GM18907 (cell line): ENCODE measurements at regions not wholly inside any gene's neighbourhood (a gene's known extent, or its start where the extent isn't known, plus 50 kb on each side); places are given as distances from the start of the nearest gene placed in this dataset.

Experiments
- ATAC-seq: cut with Tn5 transposase; IDR thresholded peaks from one replicate; pipeline ENCODE4 v1.9.1; 2021; ENCODE audit warnings: mild to moderate bottlenecking, moderate library complexity; ENCODE audit not compliant: unreplicated experiment

DNA sequence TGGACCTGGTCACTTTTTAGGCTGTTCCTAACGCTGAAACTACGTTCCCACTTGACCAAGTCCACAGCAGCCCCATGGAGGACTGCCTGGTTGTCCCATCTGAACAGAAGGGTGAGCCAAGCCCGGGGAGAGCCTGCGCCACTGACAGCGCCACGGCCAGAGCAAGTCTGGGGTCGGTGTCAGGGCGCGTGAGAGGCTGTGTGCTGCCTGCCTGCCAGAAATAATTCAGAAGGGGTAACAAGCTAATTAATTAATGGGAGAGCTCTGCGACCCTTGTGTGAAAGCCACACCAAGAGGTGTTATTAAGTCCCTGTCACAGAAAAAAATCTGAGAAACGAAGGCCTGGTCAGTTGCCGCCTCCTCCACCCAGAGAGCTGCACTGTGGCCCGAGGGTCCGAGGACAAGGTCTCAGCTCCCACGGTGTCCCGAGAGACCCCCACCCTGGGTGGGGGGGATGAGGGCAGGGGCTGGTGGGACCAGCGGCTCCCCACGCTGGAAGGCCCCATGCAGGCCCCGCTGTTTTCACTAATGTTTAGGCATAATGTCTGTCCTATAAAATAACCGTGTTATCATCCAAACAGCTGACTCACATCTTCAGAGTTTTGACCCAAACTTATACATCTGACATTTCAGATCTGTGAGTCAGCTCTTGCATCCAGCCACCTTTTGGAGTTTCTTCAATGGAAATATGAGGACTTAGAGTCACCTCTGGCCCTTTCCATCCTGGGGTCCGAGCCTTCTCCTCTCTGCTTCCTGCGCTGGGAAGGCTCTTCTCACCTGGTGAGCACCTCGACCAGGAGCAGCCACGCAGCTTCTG is 58.5 kb downstream of the DLL1 start:
- no peak for ATAC-seq

DNA sequence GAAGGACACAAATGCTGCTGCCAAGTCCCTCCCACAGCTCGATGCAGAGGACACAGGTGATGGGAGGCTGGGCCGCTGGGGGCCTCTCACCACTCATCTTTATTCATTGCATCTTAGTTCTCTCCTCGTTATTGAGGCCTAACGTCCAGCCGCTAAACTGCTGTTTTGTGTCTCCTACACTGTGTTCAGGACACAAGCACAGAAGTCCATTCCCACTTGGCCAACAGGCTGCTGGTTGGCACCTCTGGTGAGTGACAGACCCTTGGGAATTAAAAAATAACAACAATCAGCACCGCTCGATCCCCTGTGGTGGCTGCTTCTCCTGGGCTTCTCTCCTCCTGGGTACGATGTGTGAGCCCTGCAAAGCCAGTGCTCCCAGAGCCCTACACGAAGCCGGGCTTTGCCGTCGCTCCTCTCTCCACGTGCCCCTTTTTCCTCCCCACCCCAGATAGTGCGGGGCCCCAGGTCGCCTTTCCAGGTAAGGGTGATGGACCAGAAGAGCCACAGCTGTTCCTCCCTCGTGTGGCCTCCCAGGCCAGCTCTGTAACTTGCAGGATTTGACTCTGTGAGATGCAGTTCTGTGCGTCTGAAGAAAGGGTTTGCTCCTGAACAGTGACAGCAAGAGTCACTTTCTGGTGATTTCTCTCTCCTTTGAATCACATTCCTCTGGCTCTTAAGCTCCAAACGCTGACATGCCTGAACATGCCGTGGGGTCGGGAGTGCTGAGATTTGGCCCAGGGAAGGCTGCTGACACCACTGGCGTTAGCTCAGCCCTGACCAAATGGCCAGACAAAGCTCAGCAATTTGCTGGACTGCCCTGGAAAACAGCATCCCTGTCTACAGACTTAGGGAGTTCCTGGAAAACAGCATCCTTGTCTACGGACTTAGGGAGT is 59.3 kb downstream of the DLL1 start:
- no peak for ATAC-seq

DNA sequence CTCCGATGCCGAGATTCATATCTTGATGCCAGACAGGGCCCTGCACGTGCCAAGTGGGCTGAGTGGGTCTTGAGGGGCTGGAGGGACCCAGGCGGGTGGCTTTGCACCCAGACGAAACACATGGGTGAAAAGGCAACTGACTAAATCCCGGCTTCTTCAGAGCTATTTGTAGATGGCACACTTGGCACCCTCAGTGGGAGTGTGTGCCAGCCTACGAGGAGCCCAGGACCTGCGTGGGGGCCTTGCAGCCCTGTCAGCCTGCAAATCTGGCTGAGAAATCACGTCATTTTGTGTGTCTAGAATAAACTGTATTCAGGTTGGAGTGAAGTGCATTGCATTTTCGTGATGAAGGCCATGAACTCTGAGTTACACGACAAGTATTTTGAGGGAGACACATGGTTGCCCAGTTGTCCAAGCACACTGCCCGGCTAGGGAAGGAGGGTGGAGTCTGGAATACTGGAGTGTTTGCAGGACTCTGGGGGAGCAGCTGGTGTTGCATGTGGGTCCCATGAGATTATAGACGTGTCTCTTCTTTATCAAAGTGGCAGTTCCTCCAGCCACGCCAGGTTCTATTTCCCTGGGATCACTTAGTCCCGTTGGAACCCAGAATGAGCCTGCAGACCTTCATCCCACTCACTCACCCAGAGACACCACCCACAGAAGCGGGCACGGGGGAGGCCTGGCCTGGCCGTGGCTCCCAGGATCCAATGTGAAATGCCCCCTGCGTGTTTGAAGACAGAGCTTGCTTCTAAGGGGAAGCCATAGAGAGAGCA is 60.2 kb downstream of the DLL1 start:
- no peak for ATAC-seq

DNA sequence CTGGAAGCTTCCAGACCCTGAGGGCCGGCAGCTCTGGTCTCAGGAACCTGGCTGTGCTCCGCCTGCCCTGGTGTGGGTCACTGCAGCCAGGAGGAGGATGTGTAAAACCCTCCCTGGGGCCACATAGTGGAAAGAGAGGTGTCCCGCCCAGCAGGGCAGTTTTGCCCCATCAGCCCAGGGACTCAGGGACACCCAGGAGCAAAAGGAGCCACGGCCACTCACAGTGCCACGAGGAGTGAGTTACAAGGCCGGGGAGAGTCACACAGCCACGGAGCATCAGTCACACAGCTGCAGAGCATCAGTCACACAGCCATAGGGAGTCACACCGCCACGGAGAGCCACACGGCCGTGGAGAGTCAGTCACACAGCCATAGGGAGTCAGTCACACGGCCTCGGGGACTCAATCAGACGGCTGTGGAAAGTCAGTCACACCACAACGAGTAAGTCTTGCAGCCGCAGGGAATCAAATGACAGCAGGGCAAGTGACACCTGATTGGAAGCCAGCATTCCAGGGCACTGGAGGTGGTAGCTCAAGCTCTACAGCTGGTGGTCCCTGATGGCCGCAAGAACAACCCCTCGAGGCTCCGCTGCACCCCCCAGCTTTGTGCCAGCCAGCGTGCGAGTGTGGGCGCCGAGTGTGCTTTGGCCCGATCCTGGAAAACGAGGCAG is 60.9 kb downstream of the DLL1 start:
- no peak for ATAC-seq

DNA sequence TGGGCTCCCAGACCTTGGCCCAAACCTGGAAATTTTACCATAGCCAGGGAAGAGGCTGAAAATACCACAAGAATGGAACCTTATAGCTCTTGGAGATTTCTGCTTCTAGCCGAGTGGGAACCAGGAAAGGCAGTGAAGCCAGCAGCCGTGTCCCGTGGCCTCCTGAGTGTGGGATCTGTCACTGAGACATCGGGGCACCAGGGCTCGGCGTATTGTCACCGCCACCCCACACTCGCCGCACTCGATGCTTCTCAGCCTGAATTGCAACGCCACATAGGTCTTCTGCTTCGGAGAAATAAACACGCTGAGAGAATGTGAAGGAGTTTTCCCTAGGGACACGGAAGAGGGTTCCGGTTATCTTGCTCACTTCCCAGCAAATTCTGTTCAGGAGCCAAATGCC is 61.5 kb downstream of the DLL1 start:
- no peak for ATAC-seq

DNA sequence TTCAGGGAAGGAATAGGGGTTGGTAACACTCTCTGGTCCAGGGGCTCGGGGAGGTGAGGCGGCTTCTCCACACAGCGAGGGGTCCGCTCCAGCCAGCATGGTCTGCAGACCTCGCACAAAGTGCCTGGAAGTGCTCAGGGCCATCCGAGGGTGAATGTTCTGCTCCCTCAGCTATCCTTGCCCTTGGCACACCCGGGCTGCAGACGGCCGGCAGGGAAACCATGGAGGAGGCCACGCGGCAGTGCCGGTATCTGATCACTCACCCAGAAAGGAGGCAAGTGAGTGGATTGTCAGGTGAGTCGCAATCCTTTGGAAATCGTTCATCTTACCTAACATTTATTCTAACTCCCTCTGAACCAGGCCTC is 62.0 kb downstream of the DLL1 start:
- ATAC-seq, result no peak

DNA sequence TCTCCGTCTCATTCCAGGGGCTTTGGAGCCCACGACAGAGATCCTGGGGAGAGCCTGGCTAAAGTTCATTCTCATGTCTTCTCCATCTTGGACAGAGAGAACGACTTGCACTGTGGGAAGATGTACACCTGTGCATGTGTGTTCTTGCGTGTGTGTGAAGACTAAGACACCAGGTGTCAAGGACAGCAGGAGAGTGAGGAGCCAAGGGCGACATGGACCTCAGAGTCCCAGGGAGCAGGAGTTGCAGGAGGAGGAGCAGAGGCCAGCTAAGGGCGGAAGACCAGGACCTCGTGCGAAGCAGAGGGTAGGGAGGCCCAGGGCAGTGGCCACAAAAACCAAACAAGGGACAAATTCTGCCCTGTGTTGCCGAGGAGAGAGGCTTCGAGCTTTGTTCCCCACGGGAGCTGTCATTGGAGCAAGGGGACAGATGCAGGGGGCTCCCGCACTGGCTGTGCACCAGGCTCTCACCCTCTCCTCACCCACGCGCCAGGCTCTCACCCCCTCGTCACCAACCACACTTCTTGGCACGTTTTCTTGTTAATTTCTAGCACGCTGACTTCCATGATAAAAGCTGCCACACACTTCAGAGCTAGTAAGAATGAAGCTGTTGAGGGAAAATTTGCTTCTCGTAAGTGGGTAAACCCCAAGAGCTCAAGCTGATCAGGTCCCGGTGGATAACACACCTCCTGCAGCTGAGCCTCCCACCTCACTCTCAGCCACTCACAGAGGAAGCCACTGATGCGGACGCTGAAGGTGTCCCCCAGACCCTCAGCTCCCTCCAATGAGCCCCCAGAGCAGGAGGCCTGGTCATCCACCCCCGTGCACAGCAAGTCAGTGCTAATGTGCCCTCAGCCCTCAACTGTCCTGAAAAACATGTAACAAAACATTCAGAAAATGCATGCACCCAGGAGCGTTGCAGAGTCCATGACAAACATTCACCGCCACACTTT is 62.6 kb downstream of the DLL1 start:
- no peak for ATAC-seq

DNA sequence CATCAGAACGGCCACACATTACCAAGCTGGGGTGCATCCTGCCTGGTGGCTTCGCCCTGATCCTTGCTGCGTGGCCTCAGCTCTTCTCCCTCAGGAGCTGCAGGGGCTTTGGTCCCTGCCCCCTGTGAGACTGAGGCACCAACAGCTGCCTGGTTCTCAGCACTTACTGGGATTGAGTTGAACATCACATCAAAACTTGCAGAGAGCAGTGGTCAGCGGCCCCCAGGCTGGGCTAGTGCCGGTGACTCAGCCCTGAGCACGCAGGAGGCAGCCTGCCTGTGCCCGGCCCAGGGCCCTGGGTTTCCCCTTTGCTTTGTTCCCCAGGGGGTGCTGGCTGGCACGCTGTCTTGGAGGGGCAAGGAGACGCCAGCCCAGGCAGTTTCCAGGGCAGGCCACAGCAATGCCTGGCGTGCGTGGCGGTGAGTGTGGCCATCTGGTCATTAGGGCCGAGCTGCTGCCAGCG is 63.3 kb downstream of the DLL1 start:
- ATAC-seq, result no peak

DNA sequence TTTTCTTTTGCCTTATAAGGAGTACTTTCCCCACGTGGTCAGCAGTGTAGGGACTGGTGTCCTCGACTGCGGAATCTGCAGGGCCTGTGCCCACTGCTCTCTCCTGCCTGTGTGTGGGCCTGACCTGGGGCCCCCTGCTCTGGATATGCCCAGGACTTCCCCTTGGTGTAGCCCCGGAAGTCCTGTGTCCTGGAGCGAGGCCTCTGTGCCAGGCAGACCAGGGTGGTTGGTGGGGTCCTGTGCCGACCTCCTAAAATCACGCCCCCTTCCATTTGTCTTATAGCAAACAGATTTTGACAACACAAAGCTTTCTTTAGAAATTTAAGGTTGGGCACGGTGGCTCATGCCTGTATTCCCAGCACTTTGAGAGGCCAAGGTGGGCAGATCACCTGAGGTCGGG is 64.2 kb downstream of the DLL1 start:
- ATAC-seq, result no peak

DNA sequence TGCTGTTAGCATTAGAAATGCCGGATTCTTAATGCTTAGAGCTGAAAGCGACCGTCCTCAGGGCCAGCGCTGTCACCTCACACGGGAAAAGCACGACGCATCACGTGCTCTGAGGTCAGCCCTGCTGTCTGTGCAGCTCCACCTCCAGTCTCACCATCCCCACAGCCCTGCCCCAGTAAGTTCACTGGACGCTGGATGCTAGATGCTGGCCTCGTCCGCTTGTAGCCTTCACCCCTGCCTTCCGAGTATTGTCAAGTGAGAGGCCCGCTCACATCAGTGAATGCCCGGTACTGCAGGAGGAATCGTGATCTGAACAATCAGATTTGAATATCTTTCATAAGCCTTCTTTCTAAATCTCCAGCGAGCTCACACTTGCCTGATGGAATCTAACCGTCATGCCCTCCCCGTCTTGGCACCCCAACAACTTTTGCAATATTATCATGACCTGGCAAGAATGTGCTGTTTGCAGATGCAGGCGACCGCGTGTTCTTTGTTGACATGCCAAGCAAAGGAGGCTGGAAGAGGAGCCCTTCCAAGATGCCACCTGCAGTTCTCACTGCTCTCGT is 64.9 kb downstream of the DLL1 start:
- no peak for ATAC-seq

DNA sequence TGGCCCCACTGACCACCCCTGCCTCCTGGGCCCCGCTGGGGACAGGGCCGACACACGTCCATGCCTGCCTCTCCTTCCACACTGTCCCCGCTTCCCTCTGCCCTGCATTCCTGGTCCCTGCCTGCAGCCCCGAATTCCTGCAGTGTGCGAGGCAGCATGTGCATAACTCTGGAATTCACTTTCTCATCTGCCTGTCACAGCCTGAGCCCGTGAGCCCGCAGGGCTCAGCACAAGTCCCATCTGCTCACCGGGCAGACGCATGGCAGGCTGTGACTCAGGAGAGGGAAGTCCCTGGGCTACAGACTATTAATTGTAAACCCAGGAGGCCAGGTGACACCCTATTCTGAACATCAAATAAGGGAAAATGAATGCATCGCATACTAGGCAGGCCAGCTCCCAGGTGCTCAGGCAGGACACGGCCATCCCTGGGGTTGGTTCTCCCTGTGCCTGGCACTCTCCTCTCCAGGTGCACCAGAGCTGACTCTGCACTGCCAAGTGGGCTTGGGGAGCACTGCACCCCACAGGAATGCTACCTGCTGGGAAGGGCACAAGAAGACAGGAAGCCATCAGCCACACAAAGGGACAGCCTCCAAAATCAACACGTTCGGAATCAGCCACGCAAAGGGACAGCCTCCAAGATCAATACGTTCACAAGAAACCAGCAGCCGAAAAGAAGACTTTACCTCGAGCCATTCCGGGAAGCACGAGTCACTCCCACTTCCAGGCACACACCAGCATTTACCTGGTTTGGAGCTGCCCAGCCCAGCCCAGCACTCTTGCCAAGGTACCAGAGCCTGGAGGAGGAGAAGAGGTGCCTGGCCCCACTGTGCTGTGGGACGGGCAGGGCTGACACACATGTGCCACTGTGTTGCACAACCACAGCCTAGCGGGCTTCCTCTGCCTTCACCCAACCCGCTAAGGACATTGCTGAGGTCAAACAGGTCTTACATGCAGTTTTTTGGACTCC is 65.9 kb downstream of the DLL1 start:
- ATAC-seq, result no peak

DNA sequence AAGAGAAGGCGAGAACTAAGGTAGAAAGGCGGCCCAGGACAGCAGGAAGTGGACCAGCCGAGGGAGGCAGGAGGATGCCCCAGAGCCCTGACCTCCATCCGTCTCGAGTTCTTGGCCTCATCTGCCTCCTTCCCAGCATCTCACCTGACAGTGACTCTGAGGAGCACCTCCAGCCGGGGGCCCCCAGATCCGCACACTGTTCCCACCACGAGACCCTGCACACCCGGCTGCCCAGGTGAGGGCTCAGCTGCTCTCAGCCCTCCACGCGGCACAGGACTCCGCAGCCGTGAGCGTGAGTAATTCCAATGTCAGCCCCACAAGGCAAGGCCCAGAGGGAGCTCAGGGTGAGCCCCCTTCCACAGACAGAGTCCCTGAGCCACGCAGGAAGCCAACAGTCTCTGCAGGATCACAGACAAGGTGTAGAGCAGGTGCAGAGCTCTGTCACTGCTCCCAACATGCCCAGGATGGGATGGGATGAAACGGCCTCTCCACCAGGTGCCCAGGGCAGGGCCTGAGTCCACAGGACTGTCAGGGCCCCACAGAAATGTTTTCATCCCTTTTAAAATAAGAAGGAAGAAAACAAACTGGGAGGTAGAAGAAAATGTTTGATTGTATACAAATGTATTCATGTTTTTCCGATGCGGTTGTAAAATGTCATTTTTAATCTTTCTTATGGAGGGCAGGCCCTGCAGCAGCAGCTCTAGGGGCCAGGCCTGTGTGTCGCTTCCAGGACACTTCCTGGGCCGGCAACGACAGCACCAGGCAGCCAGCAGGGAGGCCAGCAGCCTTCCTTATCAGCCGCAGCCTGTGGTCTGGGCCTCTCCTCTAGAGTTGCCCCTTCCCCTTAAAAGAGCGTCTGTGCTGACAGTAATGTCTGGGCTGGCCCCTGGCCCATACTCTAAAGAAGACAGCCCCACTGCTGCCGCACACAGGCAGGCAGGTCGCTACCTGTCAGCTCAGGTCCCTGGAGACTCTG is 66.9 kb downstream of the DLL1 start:
- no peak for ATAC-seq

DNA sequence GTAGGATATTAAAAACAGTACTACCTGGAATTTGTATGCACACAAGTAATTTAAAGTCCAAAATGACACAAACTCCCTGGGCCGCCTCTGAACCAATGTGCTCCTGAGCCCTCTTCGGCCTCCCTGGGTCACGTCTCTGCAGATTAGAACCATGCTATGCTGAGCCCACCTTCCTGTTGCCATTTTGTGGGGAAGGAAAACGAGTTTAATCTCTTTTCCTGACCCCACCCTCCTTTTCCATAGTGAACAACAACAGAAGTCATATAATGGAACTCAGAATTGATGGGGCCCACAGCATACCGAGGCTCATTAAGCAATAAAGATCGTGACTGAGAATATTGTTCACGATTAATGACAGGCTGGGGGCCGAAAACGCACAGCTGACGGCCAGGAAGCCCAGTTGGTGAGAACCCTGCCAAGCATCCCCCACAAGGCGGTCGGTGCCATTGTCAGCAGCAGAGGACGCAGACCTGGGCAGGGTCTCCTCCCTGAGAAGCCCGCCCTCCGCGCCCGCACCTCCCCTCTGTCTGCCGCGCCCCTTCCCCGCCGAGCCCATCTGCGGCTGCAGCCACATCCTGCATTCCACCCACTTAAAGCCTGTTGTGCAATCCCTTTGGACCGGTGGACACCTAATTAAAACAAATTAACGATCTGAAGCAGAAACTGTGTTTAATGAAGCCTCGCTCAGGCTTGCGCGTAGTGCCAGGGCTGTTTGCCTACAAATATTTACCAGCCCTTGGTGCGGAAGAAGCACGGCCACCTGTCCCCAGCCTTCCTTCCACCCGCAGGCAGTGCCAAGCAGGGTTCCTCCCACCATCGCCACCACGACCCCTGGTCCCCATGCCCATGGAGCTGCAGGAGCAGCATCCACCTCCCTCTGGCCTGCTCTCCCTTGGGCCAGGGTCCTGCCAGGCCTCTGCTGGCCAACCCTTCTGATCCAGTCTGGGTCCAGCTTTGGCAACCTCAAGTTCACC is 68.1 kb downstream of the DLL1 start:
- ATAC-seq, result no peak

DNA sequence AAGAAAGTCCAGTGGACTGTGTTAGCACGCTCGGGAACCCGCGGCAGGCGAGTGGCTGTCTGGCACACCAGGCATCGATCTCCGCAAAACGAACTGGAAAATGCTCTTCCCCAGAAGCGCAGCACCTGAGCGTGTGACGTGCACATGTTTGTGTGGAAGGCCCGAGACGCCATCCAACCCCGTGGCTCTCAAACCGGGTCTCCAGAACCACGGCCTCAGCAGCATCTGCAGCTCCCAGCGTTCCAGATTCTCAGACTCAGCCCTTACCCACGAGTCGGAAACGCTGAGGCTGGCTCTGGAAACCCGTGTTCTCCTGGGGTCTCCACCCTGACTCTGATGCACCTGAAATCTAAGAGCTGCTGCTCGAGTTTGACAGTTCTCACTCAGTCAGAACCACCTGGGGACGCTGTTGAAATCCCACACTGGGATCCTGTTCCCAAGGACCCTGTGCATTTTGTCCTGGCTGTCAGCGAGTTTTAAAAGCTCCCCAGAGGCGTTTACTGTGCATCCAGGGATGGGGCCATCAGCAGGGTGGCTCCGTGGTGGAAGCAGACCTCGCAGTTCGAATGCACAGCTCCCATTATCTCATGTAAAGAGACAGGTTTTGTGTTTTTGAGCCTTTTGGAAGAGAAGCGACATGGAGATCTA is 69.0 kb downstream of the DLL1 start:
- no peak for ATAC-seq

DNA sequence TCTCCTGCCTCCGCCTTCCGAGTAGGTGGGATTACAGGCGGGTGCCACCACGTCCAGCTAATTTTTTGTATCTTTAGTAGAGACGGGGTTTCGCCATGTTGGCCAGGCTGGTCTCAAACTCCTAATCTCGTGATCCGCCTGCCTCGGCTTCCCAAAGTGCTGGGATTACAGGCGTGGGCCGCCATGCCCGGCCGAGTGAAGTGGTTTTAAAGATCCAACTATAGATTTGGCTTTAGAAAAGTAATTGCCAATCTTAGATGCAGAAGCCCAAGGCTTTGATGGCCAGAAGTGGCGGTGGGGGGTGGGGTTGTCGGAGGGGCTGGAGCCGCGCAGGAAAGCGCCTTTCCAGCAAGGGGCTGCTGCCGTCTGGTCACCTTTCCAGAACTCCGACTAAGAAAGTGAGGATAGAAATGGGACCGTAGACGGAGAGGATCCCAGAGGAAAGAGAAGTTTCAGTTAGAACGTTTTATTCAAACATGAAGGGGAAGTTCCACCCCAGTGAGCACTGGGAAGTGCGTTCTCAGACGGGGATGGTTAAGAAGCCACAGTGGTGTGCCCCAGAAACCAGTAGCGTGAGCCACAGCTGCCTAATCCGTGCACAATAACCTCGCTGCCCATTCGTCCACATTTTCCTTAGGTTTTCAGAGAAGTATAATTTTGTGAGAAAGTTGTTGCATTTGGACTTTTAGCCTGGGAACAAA is 69.7 kb downstream of the DLL1 start:
- ATAC-seq, result no peak
